NCI-H128 (cell line): ENCODE measurements at regions not wholly inside any gene's neighbourhood (a gene's known extent, or its start where the extent isn't known, plus 50 kb on each side); places are given as distances from the start of the nearest gene placed in this dataset.

Source experiments
- DNase-seq: peaks from one replicate; lab custom pipeline; 2025; ENCODE audit not compliant: unreplicated experiment; lab: John Stamatoyannopoulos, UW

GRCh38 chr7:54701982-54702381, 57.0 kb downstream of the SEC61G start:
- no peak for DNase-seq

- DNase-seq = no peak
Measured at GRCh38 chr7:54699715-54700114, 59.3 kb downstream of the SEC61G start.

- no peak for DNase-seq
Measured at GRCh38 chr7:54697659-54698186, 61.3 kb downstream of the SEC61G start.

DNA sequence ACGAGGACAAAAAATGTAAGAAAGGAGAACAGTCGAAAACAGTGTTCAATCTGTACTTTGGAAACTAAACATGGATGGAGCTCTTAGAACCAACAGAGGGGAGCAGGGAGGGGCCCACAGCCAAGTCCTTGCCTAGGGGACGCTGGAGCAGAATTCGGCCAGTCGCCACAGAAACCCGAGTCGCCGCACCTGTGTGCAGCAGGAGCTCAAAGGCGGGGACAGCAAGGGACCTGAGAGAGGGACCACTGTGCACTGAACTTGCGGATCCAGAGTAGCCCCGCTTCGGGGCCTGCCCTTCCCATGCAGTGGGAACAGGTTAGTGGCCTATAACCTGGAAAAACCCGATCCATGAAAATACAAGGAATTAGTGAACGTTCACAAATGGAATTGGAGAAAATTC, 68.1 kb downstream of the SEC61G start:
- DNase-seq = no peak

- DNase-seq = no peak
Measured at GRCh38 chr7:54690050-54690443, 69.0 kb downstream of the SEC61G start.

- no peak for DNase-seq
Measured at GRCh38 chr7:54689394-54690049, 69.5 kb downstream of the SEC61G start.

- DNase-seq = no peak
Measured at GRCh38 chr7:54687462-54688212, 71.4 kb downstream of the SEC61G start.

DNA sequence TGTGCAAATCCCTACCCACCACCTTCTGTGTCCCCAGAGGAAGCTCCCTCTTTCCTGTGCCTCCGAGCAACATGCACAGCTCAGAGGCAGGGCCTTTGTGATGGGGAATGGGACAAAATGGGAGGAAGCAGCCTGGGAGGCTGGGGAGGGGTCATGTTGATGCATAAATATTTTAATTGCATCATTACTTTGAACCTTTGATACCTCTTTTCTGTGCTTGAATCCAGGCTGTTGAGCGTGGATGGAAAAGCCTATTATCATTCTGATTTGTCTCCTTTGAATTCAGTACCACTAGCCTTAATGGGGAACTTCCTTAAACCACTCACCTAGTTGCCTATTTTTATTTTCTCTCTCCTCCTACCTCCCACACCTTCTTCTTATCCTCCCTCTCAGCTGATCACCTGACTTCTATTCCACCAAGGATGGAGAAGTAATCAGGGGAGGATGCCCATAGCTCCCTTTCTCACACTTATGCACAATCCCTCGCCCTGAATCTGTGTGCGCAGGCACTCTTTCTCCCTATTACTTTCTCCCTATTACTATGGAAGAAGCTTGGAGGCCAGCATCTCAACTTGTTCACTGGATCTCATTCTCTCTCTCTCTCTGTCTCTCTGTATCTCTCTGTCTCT, 78.5 kb downstream of the SEC61G start:
- no peak for DNase-seq

- no peak for DNase-seq
Measured at GRCh38 chr7:54679490-54679817, 79.6 kb downstream of the SEC61G start.

DNA sequence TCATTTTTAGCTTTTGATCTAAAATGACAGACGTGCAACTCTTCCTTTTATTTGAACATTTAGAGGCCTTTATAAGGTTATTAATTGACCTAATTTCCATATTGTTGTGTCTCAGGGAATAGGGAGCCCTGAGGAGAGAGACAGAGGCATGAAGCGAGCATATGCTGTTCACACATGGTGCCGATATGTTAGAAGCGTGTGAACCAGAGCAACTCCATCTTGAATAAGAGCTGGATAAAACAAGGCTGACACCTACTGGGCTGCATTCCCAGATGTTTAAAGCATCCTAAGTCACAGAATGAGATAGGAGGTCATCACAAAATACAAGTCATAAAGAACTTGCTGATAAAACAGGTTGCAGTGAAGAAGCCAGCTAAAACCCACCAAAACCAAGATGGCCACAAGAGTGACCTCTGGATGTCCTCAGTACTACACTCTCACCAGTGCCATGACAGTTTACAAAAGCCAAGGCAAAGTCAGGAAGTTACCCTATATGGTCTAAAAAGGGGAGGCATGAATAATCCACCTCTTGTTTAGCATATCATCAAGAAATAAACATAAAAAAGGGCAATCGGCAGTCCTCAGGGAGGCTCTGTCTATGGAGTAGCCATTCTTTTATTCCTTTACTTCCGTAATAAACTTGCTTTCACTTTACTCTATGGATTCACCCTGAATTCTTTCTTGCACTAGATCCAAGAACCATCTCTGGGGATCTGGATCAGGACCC, 80.1 kb downstream of the SEC61G start:
- DNase-seq = no peak

DNA sequence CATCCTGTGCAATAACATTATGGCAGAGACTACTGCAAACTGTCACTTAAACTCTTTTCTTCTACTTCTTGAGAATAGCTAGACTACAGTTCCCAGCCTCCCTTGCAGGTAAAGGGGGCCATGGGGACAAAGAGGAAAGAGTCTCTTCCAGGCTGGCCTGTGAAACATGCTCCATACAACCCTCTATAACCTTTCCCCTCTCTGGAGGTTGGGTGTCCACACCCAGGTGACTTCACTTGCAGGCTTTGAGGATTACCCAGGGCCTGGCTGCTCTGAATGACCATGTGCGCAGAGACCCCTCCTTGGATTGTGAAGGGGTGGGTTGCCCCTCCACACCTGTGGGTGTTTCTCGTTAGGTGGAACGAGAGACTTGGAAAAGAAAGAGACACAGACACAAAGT, 84.1 kb downstream of the SEC61G start:
- DNase-seq = no peak

GRCh38 chr7:54672519-54672918, 86.5 kb downstream of the SEC61G start:
- DNase-seq = no peak

DNA sequence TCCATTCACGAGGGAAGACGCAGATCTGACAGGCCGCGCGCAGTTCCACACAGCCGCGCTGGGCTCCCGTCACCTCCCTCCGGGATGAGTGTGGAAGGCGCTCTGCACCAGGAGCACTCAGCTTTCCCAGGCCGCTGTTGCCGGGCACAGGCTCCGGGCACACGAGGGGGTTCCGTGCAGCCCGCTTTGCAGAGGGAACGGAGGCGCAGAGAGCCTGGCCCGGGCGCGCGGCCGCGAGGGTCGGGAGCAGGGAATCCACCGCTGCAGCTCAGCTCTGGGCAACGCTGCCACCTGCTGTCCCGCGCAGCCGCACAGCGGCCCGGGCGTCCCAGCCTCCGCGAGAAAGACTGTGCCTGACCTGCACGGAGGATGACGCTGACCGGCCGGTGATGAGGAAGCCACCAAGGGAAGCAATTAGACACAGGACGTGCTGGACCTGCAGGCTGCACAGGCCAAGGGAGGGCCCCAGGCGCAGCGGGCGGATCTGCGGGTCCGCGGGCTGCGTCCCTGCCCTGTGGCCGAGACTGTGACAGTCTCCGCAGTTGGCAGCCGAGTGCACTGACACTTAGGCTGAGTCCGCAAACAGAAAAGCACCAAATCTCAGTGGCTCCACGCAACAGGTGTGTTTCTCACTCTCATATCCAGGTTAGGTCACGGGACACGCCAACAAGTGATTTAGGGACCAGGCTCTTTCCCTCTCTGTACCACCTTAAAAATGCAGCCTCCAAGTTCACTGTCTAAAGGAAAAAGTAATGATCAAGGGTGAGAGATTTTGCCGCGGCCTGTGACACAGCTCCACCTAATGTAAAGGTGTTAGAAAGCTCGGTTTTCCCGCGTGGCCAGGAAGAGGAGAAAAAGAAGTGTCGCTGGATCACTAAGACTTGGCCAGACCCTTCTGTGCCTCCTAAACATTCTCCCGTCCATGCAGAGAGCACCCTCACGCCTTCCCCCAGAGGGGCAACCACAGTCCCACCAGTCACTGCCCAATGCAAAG, 94.5 kb downstream of the SEC61G start:
- peak; percentile 34 for DNase-seq

DNA sequence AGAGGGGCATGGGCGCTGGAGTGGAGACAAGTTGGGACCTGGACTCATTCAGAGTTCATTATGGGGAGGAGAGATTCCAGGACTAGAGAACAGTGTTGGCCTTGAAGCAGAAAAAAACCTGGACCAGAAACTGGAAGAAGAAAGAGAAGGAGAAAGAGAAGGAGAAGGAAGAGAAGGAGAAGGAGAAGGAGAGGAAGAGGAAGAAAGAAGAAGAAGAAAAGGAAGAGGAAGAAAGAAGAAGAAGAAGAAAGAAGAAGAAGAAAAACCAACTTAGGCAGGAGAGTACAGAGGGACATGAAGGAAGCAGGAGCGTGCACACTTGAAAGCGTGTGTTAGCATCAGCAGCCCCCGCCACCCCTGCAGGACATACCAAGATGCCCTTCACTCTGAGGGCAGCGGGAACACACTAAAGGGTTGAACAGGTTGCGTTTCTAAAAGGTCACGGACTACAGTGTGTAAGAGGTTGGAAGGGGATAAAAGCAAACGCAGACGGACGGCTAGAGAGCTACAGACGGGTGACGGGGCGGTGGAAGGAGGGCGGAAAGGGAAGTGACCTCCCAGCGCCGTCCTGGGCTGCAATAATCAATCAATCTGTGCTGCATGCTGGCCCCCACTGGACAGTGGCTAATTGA, 95.3 kb downstream of the SEC61G start:
- DNase-seq = no peak

DNA sequence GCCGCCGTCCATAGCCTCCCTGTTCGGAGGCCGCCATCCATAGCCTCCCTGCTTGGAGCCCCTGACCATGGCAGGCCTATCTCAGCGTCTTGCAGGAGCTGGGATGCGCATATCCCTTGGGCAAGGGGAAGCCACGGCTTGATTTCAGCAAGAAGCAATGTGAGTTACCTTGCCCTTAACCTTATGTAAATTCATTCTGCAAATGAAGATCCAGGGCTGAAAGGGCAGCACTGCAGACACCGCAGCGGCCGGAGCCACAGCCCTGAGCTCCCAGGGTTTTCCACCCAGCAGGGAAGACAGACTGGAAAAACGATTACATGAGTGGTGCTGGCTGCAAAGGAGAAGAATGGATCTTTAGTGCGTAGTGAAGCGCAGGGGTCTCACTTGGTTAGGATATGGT, 95.8 kb downstream of the SEC61G start:
- no peak for DNase-seq

DNA sequence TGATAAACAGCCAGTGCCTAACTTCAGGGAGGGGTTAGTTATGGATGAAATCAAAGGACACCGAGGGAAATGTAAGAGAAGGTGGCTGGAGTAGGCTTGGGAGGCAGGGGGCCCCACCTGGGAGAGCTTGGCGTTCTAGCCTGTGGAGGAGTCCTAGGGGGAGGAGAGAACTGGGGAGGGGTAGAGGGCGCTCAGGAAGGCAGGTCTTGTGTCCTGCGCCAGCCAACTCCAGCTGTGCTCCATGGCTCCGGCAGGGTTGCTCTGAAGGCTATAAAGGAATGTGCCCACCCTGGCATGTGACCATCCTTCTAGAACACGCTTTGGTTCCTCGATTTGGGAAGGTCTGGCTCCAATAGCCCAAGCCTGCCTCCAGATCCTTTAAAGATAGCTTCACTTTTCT, 96.3 kb downstream of the SEC61G start:
- no peak for DNase-seq

DNA sequence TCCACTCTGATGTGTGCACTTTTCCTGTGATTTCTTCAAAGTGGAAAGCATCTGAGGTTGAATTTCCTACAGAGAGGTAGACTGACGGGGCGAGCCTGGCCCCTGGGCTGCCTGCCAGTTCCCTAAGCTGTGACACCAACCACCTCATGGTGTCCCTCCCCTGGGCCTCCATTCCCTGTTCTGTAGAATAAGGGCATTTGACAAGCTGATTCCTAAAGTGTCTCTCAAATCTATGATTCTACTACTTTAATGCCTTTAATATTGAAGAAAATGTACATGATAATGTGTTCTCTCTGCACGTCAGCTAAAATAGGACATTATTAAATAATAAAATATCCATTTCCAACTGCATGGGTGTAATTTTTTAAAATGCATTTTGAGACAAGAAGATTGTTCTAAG, 105.1 kb downstream of the SEC61G start:
- DNase-seq = no peak

GRCh38 chr7:54643064-54643463, 100.9 kb downstream of the VSTM2A start:
- DNase-seq = no peak

DNA sequence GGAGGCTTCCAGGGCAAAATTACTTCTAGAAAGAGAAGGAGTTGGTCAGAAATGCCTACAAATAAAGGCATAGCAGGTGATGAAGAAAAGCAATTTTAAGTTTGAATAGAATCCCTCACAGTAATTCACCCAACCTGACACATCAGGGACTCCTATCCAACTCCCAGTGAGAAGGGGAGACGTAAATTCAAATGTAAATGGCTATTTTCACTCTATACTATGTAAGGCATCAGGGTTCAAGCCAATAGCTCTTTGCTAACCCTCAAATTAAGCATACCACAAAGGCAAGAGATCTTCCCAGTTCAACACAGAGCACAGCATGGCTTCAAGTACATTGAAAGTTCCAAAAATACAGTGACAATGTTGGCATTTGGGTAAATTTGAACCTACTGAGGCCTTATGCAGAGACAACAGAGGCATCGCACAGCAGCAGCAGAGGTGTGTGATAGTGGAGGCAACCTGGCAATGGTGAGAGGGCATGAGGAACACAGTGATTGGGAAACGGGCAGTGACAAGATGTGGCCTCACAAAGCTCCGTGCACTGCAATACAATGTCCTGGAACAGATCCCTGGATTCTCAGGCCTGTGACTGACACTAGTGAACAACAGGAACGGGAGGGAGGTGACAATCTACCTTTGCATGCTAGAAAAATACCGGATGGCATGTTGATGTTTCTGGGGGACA, 95.7 kb downstream of the VSTM2A start:
- DNase-seq = no peak
